K562 (cell line): ENCODE measurements at regions not wholly inside any gene's neighbourhood (a gene's known extent, or its start where the extent isn't known, plus 50 kb on each side); places are given as distances from the start of the nearest gene placed in this dataset.

Experiments used
- SRSF9 ChIP-seq: fragments of 200-400 bp; formaldehyde crosslinking; IDR thresholded peaks from 2 replicates; pipeline ENCODE4 v1.6.1; 2017; ENCODE audit warnings: low read depth, low read length, borderline replicate concordance
- TF ChIP-seq, protein P1 (sequence below): fragments of 200-600 bp; sonication (generic); IDR thresholded peaks from one replicate; pipeline ENCODE4 v1.6.1; 2012; ENCODE audit warnings: mild to moderate bottlenecking, low read depth, low read length, inconsistent platforms

DNA sequence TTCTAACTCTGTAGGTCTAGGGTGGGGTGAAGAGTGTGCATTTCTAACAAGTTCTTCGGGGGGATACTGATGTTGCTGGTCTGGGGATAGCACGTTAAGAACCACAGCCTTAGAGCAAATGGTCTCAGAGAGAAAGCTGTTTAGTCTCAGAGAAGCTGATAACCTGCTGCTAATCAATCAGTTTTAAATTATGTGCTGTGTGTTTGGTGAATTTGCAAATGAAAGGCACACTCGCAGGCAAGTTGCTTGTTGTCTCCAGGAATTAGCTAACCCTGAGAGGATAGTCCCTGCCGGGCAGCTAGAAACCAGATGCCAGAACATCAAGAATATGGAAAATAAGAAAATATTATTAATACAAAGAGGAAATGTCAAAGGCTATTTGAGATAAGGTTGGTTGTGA lies 79.2 kb downstream of the DMRT2 start:
- TF ChIP-seq SRSF9 = no peak
- TF ChIP-seq, protein P1, sequence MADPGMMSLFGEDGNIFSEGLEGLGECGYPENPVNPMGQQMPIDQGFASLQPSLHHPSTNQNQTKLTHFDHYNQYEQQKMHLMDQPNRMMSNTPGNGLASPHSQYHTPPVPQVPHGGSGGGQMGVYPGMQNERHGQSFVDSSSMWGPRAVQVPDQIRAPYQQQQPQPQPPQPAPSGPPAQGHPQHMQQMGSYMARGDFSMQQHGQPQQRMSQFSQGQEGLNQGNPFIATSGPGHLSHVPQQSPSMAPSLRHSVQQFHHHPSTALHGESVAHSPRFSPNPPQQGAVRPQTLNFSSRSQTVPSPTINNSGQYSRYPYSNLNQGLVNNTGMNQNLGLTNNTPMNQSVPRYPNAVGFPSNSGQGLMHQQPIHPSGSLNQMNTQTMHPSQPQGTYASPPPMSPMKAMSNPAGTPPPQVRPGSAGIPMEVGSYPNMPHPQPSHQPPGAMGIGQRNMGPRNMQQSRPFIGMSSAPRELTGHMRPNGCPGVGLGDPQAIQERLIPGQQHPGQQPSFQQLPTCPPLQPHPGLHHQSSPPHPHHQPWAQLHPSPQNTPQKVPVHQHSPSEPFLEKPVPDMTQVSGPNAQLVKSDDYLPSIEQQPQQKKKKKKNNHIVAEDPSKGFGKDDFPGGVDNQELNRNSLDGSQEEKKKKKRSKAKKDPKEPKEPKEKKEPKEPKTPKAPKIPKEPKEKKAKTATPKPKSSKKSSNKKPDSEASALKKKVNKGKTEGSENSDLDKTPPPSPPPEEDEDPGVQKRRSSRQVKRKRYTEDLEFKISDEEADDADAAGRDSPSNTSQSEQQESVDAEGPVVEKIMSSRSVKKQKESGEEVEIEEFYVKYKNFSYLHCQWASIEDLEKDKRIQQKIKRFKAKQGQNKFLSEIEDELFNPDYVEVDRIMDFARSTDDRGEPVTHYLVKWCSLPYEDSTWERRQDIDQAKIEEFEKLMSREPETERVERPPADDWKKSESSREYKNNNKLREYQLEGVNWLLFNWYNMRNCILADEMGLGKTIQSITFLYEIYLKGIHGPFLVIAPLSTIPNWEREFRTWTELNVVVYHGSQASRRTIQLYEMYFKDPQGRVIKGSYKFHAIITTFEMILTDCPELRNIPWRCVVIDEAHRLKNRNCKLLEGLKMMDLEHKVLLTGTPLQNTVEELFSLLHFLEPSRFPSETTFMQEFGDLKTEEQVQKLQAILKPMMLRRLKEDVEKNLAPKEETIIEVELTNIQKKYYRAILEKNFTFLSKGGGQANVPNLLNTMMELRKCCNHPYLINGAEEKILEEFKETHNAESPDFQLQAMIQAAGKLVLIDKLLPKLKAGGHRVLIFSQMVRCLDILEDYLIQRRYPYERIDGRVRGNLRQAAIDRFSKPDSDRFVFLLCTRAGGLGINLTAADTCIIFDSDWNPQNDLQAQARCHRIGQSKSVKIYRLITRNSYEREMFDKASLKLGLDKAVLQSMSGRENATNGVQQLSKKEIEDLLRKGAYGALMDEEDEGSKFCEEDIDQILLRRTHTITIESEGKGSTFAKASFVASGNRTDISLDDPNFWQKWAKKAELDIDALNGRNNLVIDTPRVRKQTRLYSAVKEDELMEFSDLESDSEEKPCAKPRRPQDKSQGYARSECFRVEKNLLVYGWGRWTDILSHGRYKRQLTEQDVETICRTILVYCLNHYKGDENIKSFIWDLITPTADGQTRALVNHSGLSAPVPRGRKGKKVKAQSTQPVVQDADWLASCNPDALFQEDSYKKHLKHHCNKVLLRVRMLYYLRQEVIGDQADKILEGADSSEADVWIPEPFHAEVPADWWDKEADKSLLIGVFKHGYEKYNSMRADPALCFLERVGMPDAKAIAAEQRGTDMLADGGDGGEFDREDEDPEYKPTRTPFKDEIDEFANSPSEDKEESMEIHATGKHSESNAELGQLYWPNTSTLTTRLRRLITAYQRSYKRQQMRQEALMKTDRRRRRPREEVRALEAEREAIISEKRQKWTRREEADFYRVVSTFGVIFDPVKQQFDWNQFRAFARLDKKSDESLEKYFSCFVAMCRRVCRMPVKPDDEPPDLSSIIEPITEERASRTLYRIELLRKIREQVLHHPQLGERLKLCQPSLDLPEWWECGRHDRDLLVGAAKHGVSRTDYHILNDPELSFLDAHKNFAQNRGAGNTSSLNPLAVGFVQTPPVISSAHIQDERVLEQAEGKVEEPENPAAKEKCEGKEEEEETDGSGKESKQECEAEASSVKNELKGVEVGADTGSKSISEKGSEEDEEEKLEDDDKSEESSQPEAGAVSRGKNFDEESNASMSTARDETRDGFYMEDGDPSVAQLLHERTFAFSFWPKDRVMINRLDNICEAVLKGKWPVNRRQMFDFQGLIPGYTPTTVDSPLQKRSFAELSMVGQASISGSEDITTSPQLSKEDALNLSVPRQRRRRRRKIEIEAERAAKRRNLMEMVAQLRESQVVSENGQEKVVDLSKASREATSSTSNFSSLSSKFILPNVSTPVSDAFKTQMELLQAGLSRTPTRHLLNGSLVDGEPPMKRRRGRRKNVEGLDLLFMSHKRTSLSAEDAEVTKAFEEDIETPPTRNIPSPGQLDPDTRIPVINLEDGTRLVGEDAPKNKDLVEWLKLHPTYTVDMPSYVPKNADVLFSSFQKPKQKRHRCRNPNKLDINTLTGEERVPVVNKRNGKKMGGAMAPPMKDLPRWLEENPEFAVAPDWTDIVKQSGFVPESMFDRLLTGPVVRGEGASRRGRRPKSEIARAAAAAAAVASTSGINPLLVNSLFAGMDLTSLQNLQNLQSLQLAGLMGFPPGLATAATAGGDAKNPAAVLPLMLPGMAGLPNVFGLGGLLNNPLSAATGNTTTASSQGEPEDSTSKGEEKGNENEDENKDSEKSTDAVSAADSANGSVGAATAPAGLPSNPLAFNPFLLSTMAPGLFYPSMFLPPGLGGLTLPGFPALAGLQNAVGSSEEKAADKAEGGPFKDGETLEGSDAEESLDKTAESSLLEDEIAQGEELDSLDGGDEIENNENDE = no peak
